ENCODE measurements at regions not wholly inside any gene's neighbourhood (a gene's known extent, or its start where the extent isn't known, plus 50 kb on each side); places are given as distances from the start of the nearest gene placed in this dataset.
"Not testable (repeated sequence)": the region's sequence is repeated elsewhere in the genome, so short reads cannot be mapped to it uniquely, and the experiment has no call there.

DNA sequence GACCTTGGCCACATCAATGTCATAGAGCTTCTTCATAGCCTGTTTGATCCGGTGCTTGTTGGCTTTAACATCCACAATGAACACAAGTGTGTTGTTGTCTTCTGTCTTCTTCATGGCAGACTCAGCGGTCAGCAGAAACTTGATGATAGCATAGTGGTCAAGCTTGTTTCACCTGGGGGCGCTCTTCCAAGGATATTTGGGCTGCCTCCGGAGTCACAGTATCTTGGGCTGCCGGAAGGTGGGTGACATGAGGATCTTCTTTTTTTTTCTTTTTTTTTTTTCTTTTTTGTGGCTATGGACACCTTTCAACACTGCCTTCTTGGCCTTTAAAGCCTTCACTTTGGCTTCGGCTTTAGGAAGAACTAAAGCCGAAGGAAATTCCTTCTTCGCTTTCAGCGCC, 244.6 kb downstream of the GJA1 start:
- no peak overlapping the region for H3K4me3 ChIP-seq (ENCODE audit: low read length)
- no peak for TF ChIP-seq CTCF (conservative IDR thresholded peaks at IDR 0.05; ENCODE audit: low read depth, low read length)
- no peak for DNase-seq (ENCODE audit: low read depth)

GRCh38 chr6:121682666-121683065, 247.2 kb downstream of the GJA1 start:
- no peak overlapping the region for H3K4me3 ChIP-seq (ENCODE audit: low read length)
- no peak for DNase-seq (ENCODE audit: low read depth)
- no peak for TF ChIP-seq CTCF (conservative IDR thresholded peaks at IDR 0.05; ENCODE audit: low read depth, low read length)

GRCh38 chr6:121685806-121686205, 250.4 kb downstream of the GJA1 start:
- DNase-seq (ENCODE audit: low read depth); H3K4me3 ChIP-seq (ENCODE audit: low read length): not testable (repeated sequence)

DNA sequence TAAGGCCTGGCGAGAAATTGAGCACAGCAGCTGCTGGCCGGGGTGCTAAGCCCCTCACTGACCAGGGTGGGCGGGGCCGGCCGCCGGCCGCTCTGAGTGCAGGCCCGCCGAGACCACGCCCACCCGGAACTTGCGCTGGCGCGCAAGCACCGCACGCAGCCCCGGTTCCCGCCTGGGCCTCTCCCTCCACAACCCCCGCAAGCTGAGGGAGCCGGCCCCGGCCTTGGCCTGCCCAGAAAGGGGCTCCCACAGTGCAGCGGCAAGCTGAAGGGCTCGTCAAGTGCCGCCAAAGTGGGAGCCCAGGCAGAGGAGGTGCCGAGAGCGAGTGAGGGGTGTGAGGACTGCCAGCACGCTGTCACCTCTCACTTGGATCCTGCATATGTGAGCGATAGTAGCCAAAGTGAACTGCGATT, 251.2 kb downstream of the GJA1 start:
- DNase-seq (ENCODE audit: low read depth) = no peak
- no peak for TF ChIP-seq CTCF (conservative IDR thresholded peaks at IDR 0.05; ENCODE audit: low read depth, low read length)
- H3K4me3 ChIP-seq (ENCODE audit: low read length) = no peak overlapping the region

DNA sequence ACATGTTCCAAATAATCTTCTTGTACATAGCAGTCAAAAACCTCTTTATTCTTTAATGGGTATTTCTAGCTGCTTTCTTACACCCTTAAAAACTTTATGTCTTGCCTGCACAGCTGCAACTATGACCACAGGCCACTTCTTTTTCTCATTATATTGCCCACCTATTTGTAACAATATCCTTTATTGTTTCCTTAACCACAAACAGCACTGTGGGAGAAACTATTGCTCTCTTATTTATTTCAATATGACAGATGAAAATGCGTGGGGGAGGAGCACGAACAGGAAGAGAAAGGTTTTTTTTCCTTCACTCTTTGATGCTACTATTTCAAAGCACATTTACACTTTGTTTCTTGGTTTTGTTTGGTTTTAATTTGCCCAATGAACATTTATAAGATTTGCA, 253.5 kb downstream of the GJA1 start:
- no peak for TF ChIP-seq CTCF (conservative IDR thresholded peaks at IDR 0.05; ENCODE audit: low read depth, low read length)
- DNase-seq (ENCODE audit: low read depth) = no peak
- H3K4me3 ChIP-seq (ENCODE audit: low read length) = no peak overlapping the region

DNA sequence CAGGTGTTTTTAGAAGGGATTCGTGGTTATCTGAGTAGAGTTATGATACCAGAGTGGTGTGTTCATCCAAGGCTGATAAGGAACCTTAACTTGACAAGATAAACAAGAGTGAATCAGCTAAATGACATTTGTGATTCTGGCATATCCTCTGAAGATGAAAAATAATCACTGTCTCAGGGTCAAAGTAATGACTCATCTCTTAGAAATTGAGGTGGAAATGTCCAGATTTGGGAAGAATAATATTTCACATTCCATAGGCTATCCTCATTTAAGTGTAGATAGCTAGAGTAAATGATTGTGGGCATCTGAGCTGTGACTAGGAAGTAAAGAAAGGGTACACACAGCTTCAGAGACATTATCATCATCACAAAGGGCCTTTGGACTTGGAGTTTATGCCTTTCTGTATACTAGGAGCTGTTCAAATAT, 255.7 kb downstream of the GJA1 start:
- no peak overlapping the region for H3K4me3 ChIP-seq (ENCODE audit: low read length)
- TF ChIP-seq CTCF (conservative IDR thresholded peaks at IDR 0.05; ENCODE audit: low read depth, low read length) = no peak
- no peak for DNase-seq (ENCODE audit: low read depth)

GRCh38 chr6:121694389-121694788, 258.9 kb downstream of the GJA1 start:
- TF ChIP-seq CTCF (conservative IDR thresholded peaks at IDR 0.05; ENCODE audit: low read depth, low read length) = no peak

GRCh38 chr6:121694801-121695251, 259.4 kb downstream of the GJA1 start:
- no peak overlapping the region for H3K4me3 ChIP-seq (ENCODE audit: low read length)
- no peak for TF ChIP-seq CTCF (conservative IDR thresholded peaks at IDR 0.05; ENCODE audit: low read depth, low read length)
- DNase-seq (ENCODE audit: low read depth) = peak; percentile 80

More at GRCh38 chr6:121694389-121694788, 258.9 kb downstream of the GJA1 start:
- H3K4me3 ChIP-seq (ENCODE audit: low read length) = no peak overlapping the region
- DNase-seq (ENCODE audit: low read depth) = peak; percentile 65
